Cerebellar cortex (tissue), 1 donor: ENCODE measurements at regions not wholly inside any gene's neighbourhood (a gene's known extent, or its start where the extent isn't known, plus 50 kb on each side); places are given as distances from the start of the nearest gene placed in this dataset.
"Not testable (repeated sequence)": the region's sequence is repeated elsewhere in the genome, so short reads cannot be mapped to it uniquely, and the experiment has no call there.

ENCODE experiments used
- DNase-seq: peaks from one replicate; pipeline ENCODE4 v3.0.0-alpha.2; 2015; ENCODE audit warnings: low spot score

GRCh38 chr14:38710881-38711280 is 392.2 kb downstream of the SEC23A start:
- no peak for DNase-seq

- no peak for DNase-seq
Measured at GRCh38 chr14:38710196-38710595, 392.8 kb downstream of the SEC23A start.

- DNase-seq, result no peak
Measured at GRCh38 chr14:38705220-38705619, 397.8 kb downstream of the SEC23A start.

- no peak for DNase-seq
Measured at GRCh38 chr14:38704220-38704619, 398.8 kb downstream of the SEC23A start.

- no peak for DNase-seq
Measured at GRCh38 chr14:38696925-38697324, 406.1 kb downstream of the SEC23A start.

- no peak for DNase-seq
Measured at GRCh38 chr14:38693423-38693822, 409.6 kb downstream of the SEC23A start.

GRCh38 chr14:38669027-38669426 is 413.1 kb upstream of the CLEC14A start:
- no peak for DNase-seq

- no peak for DNase-seq
Measured at GRCh38 chr14:38663382-38663781, 407.5 kb upstream of the CLEC14A start.

GRCh38 chr14:38662781-38663180 is 406.9 kb upstream of the CLEC14A start:
- no peak for DNase-seq

GRCh38 chr14:38646391-38646790 is 390.5 kb upstream of the CLEC14A start:
- DNase-seq, result no peak

- not testable (repeated sequence) for DNase-seq
Measured at GRCh38 chr14:38634913-38635312, 379.0 kb upstream of the CLEC14A start.

- DNase-seq, result no peak
Measured at GRCh38 chr14:38629412-38629811, 373.5 kb upstream of the CLEC14A start.

GRCh38 chr14:38627163-38627562 is 371.3 kb upstream of the CLEC14A start:
- no peak for DNase-seq

GRCh38 chr14:38623661-38624060 is 367.8 kb upstream of the CLEC14A start:
- no peak for DNase-seq

- DNase-seq, result no peak
Measured at GRCh38 chr14:38618514-38618913, 362.6 kb upstream of the CLEC14A start.

- no peak for DNase-seq
Measured at GRCh38 chr14:38616959-38617358, 361.1 kb upstream of the CLEC14A start.

GRCh38 chr14:38611928-38612327 is 356.0 kb upstream of the CLEC14A start:
- no peak for DNase-seq

- DNase-seq, result no peak
Measured at GRCh38 chr14:38608244-38608643, 352.4 kb upstream of the CLEC14A start.

GRCh38 chr14:38605193-38606114 is 349.6 kb upstream of the CLEC14A start:
- no peak for DNase-seq

GRCh38 chr14:38600572-38600971 is 344.7 kb upstream of the CLEC14A start:
- not testable (repeated sequence) for DNase-seq

- no peak for DNase-seq
Measured at GRCh38 chr14:38593476-38593875, 337.6 kb upstream of the CLEC14A start.

- DNase-seq, result peak; percentile 33
Measured at GRCh38 chr14:38592764-38593442, 337.0 kb upstream of the CLEC14A start.

GRCh38 chr14:38589747-38590350 is 334.0 kb upstream of the CLEC14A start:
- DNase-seq, result no peak
